T-helper 1 cell treated with Interleukin-12 subunit alpha and Interleukin-12 subunit beta and Interleukin-4 antibody, amounts not matched to agents 30 ng/mL and 1 ng/mL, for 36 hours (primary cell): ENCODE measurements at regions not wholly inside any gene's neighbourhood (a gene's known extent, or its start where the extent isn't known, plus 50 kb on each side); places are given as distances from the start of the nearest gene placed in this dataset.

ENCODE experiments used
- intact Hi-C: fragments of 100-400 bp; cut with micrococcal nuclease; formaldehyde crosslinking; loops from one replicate; pipeline ENCODE4 v1.15.1; 2024

DNA sequence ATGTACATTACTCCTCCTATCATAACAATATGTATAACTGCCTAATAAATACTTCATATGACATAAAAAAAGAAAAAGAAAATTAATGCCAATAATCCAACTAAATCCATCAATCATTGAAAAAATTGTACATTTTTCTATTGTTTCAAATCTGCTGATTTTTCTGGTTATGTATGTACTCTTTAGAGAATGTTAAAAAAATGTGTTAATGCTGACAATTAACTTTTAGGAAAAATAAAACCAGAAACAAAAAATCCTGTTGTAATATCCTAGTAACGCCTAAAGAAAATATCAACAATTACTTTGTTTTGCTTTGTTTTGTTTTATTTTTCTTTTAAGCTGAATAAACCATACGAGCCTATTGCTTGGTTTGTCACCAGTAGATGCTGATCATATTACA is 213.9 kb upstream of the USP25 start:
- intact Hi-C loops, result loop anchor here (10.0 kb wide), 3 partner anchors 451 to 1131 kb away; partner anchors contain the start of genes HSPA13, NRIP1 and SAMSN1

DNA sequence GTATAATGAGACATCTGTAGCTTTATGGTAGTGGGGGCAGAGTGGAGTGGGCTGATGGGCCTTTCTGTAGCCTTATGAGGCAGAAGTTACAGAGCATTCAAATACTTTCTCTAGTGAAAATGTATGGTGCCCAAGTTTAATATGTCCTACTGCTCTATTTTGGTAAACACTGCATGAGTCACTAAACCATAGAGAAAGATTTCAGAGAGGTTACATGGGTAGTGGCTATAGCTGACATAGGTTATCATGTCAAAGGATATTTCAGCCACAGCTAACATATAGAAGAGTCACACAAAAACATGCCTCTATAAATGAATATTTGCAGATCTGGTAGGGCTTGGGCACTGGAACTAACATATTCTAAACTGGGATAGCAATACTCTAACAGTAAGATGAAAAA is 212.4 kb upstream of the USP25 start:
- intact Hi-C loops, result loop anchor here (10.0 kb wide), 3 partner anchors 453 to 1133 kb away; partner anchors contain the start of genes HSPA13, NRIP1 and SAMSN1

DNA sequence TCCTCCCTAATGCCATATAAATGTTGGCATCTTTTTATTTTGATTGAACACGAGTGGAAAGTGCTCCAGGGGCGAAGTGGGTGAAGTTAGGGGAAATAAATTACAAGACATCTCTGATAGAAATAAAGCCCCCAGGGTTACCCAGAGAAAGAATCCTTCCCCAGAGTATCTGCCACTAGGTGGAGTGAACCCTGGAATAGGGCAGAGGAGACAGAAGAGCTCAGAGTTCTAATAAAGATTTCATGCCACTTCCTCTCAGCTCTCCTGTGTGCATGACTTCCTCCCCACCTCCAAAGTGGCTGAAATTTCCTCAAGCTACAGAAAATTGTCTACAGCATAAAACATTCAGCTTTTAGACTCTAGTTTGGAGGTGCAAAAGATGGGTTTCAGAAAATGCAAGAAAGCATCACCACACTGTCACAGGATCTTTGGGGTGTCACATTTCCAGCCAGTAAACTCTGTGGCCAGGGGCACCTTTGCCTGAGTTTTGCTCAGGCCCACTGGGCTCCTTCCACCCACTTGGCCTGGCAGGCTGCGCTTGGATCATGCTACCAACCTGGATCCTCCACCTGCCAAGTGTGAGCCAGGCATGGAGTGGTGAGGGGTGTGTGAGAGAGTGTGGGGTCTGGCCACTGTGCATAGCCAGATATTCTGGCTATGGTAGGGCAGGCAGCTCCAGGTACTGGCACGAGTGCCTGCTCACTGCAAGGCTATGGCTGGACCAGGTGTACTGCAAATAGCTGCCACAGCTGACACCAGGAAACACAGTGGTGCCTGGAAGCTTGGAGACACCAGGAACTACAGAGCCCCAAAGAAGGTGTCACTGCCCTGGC is 208.8 kb upstream of the USP25 start:
- intact Hi-C loops, result no loop called here

DNA sequence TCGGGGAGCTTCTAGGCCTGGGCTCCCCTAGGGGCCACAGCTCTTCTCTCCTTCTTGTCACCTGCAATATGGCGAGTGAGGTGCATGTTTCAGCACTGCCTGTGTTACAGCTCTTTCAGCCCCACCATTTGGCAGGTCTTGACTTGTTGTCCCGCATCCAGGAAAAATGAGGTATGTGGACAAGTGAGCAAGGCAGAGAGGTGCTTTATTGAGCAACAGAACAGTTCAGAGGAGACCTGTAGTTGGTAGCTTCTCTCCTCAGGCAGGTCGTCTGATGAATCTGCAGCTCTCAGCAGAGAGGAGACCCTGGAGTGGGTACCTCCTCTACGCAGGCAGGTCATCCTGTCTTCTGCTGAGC is 208.2 kb upstream of the USP25 start:
- intact Hi-C loops, result no loop called here

DNA sequence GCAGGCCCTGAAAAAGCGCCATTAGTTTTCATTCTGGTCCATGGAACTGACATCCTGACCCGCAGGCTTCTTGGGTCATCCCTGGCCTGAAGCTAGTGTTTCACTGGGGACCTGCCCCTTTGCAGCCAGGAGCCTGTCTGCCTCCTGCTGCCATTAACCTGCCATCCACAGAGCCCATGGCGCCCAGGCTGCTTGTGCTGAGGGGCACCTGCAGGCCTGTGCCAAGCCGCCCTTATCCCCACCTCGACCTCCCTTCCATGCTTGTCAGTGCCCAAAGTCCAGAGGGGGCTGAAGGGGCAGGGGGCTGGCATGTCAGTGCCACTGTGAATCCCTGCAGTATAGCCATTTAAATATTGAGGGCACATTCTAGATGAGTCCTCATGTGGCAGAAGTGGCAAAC is 207.6 kb upstream of the USP25 start:
- intact Hi-C loops, result no loop called here

DNA sequence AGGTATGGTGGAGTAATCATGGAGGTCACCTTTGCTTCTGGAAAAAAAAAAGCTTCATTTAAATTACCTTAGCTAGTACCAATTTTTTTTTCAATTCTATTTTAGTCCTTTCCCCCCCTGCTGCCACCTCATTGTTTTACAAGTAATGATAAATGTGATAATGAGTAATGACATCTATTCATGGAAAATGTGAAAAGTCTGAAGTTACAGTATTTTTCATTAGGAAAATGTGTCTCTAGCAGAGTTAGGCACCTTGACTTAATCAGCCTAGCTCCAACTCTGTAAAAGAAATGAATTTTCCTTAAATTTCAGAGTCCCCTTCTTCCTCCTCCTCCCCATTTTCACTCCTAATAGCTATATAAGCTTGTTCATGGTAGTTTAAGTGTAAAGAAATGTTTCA is 204.9 kb upstream of the USP25 start:
- intact Hi-C loops, result no loop called here

DNA sequence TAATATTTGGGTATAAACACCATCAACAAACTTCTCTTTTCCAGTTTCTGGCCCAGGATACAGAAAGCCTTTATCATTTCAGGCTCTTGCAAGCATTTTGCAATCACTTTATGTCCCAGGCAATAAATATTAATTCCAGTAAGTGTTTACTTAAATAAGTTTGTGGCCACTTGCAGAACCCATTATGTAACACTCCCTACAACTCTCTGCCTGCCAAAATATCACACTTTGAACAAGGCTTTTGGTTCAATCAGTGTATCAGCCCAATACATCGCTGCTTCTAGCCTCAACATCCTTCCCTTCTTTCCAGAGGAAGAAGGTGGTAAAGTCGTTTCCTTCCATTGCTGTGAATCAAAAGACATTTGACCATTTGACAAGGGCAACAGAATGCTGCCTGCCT is 203.0 kb upstream of the USP25 start:
- intact Hi-C loops, result no loop called here

DNA sequence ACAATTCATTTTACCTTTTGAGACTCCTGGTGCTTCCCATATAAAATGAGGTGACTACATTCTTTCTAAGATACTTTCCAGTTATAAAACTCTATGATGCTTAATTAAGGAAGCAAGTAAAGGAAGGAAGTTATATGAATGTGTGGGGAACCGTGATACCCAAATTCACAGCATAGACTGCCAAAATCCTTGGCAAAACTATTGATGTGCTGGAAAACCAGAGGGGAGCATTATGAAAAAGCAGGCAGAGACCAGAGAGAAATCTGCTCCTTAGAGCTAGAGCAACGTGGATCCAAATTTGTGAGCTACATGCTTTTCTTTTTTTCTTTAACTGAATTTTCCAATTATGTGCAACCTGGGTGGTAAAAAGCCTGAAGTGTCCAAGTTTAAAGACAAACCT is 201.4 kb upstream of the USP25 start:
- intact Hi-C loops, result no loop called here

DNA sequence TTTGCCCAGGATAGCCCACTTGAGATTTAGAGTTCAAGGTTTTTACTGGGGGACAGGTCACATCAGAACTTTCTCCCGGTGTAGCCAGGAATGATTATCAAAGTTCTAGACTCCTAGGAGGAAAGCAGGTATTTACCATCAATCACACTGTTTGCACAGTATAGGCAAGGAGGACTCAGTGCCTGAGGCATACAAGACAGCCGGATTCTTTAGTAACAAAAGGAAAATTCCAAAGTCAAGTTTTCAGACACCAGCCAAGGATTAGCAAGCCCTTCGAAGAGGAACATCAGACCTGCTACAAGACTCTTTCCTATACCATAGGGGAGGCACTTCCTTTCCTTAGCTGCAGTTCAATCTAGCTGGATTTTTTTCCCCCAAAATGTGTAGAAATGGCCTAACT is 197.8 kb upstream of the USP25 start:
- intact Hi-C loops, result no loop called here

DNA sequence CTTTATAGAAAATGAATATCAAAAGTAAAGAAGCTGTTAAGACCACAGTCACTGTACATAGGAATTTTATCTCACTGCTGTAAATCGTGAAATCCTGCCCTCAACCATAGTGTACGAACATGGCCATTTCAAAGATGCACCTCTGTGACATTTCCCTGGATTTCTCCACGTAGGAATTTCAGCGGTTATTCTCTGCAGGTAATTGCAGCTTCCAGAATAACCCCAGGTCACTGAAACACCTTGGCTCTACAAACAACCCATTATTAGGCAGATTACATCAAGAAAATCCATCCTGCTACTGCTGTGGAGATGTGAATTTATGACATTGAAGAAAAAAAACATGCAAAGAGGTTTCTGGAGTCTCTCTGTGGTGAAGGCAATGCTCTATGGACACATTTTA is 196.2 kb upstream of the USP25 start:
- intact Hi-C loops, result no loop called here

DNA sequence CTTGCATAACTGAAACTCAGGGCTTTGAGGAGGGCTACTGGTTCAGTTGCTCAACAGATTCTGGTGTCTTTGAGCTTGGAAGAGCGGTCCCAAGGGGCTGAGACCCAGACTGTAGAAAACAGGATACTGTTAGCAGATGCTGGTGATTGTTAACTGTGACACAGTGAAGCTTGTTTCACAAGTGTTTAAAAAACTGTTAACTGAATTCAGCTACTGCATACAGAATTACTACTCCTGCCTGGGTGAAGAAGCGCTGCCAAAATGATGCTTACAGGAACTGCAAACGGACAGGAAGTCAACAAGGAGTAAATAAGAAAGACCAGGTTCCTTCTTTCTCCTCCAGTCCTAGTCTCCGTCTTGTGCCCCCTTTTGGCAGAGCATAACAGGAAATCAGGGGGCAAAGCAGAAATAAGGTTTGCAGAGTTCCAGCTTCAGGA is 195.3 kb upstream of the USP25 start:
- intact Hi-C loops, result no loop called here

DNA sequence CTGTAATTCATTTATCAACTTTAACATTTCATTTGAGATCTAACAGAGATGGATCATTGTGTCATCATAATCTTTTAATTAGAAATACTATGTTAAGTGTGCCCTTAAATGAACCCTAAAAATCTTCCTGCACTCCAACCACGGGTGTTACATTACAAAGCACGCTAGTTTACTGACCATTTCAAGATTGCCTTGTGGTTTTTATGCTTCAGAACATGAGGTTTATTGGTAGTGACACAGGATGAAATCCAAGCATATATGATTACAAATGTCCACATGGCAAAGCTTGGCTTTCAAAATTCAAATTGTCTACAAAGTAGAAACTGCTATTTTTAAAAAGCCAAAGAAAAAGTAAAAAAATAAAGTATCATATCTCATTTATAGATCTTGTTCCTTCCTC is 190.4 kb upstream of the USP25 start:
- intact Hi-C loops, result no loop called here

DNA sequence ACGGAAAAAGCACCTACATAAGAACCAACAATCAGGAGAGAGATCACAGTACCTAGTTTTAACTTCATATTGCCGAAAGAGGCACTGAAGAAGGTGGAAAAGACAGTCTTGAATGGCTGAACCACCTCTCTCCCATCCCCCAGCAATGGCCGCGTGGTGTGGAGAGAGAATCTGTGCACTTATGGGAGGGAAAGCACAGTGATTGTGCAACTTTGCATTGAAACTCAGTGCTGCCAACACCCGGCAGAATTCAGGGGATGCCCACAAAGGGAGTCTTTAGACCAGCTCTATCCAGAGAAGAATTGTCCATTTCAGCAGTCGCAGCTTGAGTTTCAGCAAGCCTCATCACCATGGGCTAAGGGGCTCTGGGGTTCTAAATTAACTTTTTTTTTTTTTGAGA is 186.3 kb upstream of the USP25 start:
- intact Hi-C loops, result no loop called here

DNA sequence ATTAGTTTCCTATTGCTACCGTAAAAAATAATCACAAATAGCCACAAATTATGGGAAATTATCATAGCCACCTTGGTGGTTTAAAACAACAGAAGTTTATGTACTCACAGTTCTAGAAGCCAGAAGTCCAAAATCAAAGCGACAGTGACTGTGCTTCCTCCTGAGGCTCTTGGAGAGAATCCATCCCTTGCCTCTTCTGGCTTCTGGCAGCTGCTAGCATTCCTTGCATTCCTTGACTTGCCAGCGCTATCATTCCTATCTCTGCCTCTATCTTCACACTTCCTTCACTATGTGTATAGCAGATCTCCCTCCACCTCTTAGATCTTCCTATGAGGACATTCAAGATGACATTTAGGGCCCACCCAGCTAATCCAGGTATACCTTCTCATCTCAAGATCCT is 180.1 kb upstream of the USP25 start:
- intact Hi-C loops, result no loop called here

DNA sequence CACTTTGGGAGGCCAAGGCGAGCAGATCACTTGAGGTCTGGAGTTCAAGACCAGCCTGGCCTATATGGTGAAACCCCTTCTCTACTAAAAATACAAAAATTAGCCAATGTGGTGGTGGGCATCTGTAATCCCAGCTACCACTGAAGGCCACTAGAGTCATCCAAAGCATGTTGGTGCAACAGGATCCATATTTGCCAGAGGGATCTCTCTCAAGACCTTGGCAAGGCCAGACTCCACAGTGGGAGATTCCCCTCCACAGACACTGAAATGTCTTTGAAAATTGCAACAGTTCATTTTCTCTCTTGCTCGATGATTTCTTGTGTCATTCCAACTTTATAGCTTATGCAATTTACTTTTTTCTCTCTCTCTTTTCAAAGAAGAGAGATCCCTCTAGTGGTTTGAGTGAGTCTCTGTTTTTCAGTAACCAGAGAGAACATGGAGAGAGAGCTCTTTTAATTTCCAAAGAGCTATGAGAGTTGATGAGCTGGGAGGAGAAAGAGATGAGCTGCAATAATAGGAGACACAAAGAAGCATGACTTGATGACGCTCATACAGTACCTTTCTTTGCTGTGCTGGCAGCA is 176.8 kb upstream of the USP25 start:
- intact Hi-C loops, result loop anchor here (1.0 to 2.0 kb wide), 3 partner anchors 70 to 688 kb away; no protein-coding TSS in a partner anchor

DNA sequence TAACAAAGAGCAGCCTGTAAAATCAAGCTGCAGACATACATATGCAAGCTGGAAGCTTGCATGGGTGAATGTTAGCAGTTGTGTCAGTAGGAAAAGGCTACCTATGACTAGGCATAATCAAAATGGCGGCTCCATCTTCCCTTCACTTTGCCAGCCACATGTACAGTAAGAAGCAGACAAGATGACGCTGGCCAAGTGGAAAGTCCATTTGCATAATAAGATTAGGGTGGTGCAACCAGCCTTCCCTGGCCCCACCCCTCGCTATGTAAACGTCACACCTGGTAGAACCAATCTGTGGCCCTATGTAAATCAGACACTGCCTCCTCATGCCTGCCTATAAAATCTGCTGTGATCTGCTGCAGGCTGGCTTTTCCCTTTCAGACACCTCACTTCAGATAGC is 171.9 kb upstream of the USP25 start:
- intact Hi-C loops, result no loop called here

DNA sequence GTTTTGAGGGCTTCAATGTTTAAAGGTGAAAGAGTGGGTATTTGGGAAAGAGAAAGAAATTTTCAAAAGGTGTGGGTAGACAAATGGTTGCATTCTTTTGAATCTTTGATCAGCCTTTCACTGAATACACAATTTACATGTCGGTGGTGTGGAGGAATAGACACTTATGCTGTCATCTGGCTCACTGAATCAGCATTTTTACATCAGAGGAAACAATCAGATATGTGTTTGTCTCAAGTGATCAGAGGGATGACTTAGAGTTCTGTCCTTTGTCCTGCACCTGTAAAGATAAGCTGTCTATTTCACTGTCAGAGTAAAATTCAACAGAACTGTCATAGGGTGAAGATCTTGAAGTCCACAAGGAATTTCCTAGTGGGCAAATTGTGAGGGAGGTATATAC is 170.9 kb upstream of the USP25 start:
- intact Hi-C loops, result no loop called here

DNA sequence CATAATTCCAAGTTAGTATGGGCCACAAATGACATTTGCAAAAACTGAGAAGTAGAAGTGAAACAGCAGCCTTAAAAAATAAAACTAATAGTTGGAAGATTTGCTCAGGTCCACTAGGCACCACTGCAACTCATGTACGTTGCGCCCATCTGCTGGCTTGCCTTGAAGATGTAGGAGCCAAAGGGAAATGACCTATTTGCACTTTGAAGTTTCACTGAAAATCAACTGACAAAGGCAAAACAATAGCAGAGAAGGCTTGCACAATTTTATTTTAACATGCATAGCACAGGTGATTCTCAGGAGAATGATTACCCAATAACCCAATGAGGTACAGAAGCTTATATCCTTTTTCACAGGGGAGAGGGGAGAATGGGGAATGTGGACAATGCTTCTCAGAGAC is 170.1 kb upstream of the USP25 start:
- intact Hi-C loops, result no loop called here

DNA sequence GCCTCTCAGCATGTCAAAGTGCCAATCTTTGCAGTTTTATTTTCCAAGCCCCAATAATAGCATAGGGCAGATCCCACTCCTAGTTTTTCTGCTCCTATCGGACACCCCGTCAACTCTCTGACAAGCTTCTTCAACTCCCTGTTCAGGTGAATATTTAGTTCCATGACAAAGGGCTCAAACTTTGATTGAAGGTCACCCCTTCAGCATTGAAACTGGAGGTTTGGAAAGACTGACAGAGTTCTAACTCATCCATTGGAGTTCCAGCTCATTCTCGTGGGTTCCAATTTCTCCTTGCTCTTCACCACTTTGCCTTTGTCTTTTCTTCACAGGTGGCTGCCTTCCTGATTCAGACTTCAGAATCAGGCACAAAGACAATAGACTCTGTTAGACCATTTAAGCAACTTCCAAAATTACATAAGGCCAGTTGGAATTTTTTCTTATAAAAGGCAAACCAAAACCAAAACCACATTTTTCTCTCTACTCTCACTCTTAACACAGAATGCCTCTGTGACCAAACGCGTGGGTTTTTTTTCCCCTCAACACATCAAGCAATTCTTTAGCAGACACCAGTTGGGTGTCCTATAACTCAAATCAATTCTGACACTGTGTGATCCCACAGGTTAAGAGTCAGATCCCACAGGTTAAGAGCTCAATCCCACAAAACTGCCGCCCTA is 169.3 kb upstream of the USP25 start:
- intact Hi-C loops, result no loop called here

DNA sequence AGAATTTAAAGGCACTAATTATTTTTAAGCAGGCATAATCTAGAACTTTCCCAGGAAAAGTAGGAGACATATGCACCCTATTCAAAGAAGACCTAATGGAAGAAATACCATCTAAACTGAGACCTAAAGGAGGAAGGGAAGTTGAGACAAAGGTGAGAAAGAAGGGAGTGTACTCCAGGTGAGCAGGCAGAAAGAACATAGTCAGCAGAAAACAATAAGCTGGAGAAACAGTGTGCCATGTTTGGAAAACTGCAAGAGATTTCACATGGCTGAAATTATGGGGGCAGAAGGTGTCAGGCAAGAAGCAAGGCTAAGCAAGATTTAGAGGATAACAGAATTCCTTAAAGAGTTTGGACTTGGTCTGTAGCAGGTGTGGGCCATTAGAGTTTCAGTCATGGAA is 167.0 kb upstream of the USP25 start:
- intact Hi-C loops, result no loop called here

DNA sequence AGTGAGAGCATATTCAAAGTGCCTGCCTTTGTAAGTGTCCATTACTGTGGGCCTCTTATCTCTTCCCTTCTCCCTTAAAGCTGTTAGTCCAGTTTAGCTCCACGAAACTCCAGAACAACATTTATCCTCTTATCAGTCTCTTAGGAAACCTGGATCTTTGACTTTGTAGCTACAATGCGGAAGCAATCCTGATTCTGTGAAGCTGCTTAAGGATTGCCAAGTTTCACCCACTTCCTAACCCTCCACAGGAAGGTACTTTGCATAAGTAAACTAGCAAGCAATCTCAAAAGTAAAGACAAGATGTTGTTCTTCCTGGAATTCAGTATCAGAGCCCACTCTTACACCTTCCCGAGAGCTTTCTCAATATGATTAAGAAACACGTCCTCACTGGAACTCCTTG is 164.9 kb upstream of the USP25 start:
- intact Hi-C loops, result no loop called here

DNA sequence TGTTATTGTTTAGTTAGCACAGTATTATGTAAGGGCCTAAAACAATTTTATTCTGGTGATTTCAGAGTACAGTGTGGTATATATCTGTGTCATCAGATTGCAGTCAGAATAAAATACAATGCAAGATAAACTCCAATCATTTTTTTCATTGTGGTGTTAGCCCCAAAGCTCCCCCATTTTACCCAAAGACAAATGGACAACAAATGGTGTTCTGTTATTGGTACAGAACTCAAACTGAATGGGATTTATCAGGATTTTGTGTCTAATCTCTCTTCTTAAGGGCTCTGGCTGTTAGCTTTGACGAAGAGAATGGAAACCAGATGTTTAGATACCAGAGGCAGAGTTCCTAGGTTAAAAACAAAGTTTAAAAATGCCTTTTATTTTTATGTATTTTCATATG is 163.1 kb upstream of the USP25 start:
- intact Hi-C loops, result no loop called here

DNA sequence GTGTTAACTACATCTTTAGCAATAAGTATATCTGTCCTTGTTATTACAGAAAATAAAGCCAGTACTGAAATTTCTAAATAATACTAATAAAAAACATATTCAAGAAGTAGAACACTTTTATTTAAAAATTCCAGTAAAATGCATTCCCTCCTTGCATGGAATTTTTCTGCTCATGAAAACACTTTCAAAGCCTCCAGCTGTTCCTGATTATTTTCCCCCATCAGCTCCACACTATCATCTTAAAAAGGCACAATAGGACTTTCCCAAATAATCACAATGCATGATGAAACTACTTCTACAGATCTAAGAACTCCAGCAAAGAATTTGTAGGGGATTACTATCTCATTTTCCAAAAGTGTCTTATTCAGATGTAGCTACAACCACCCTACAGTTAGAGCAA is 162.6 kb upstream of the USP25 start:
- intact Hi-C loops, result no loop called here
